DND-41 (cell line): ENCODE measurements at regions not wholly inside any gene's neighbourhood (a gene's known extent, or its start where the extent isn't known, plus 50 kb on each side); places are given as distances from the start of the nearest gene placed in this dataset.

Experiments
- ATAC-seq: fragments of 200-7000 bp; cut with Tn5 transposase; 3 replicates; pipeline ENCODE4 v1.9.1; 2021; ENCODE audit warnings: low read depth; ENCODE audit not compliant: insufficient read depth
- DNase-seq: peaks from one replicate; pipeline ENCODE4 v3.0.0-alpha.2; 2020
- H2AFZ ChIP-seq: 2 replicates; pipeline ENCODE4 v1.6.0; 2012; ENCODE audit warnings: low read depth, low read length
- H3K27ac ChIP-seq: 2 replicates; pipeline ENCODE4 v1.5.1; 2012; ENCODE audit warnings: low read length, inconsistent platforms
- H3K27me3 ChIP-seq: fragments of 200-600 bp; sonication (generic); 2 replicates; pipeline ENCODE4 v1.6.0; 2012; ENCODE audit warnings: low read length, mild to moderate bottlenecking, inconsistent platforms; ENCODE audit not compliant: insufficient read depth, poor library complexity
- H3K36me3 ChIP-seq: 2 replicates; pipeline ENCODE4 v1.5.1; 2012; ENCODE audit warnings: low read length, inconsistent platforms; ENCODE audit not compliant: insufficient read depth
- H3K4me1 ChIP-seq: 2 replicates; pipeline ENCODE4 v1.5.1; 2012; ENCODE audit warnings: mild to moderate bottlenecking, low read length; ENCODE audit not compliant: insufficient read depth
- H3K4me2 ChIP-seq: 2 replicates; pipeline ENCODE4 v1.6.0; 2012; ENCODE audit warnings: mild to moderate bottlenecking, moderate library complexity, low read length, inconsistent platforms; ENCODE audit not compliant: insufficient read depth
- H3K4me3 ChIP-seq, 2 experiments: fragments of 200-600 bp in 1 of 2; shearing (Covaris generic) in 1 of 2; 2 replicates each; pipeline ENCODE4 v1.5.1; 2012 to 2016; ENCODE audit warnings: inconsistent platforms in 2 of 2, low read length in 2 of 2, mild to moderate bottlenecking in 2 of 2, low read depth in 1 of 2, moderate library complexity in 1 of 2
- H3K79me2 ChIP-seq: 2 replicates; pipeline ENCODE4 v1.6.0; 2012; ENCODE audit warnings: low read length, inconsistent platforms; ENCODE audit not compliant: insufficient read depth
- H3K9ac ChIP-seq: 2 replicates; pipeline ENCODE4 v1.6.0; 2012; ENCODE audit warnings: low read depth, mild to moderate bottlenecking, inconsistent platforms, low read length, moderate library complexity
- H3K9me3 ChIP-seq: 2 replicates; pipeline ENCODE4 v1.5.1; 2012; ENCODE audit warnings: low read length, moderate library complexity, mild to moderate bottlenecking, inconsistent platforms; ENCODE audit not compliant: insufficient read depth, severe bottlenecking
- H4K20me1 ChIP-seq: 2 replicates; pipeline ENCODE4 v1.6.0; 2012; ENCODE audit warnings: low read length; ENCODE audit not compliant: insufficient read depth
- EZH2 ChIP-seq: IDR thresholded peaks from 3 replicates; pipeline ENCODE4 v1.6.1; 2012; ENCODE audit warnings: borderline replicate concordance, low read depth, mild to moderate bottlenecking, moderate library complexity, low read length, inconsistent platforms; ENCODE audit not compliant: severe bottlenecking
- TF ChIP-seq, protein P1 (sequence below): IDR thresholded peaks from 2 replicates; pipeline ENCODE4 v1.5.1; 2012; ENCODE audit warnings: borderline replicate concordance, low read length, moderate library complexity, mild to moderate bottlenecking; ENCODE audit not compliant: poor library complexity, severe bottlenecking; ENCODE audit errors: extremely low read depth

DNA sequence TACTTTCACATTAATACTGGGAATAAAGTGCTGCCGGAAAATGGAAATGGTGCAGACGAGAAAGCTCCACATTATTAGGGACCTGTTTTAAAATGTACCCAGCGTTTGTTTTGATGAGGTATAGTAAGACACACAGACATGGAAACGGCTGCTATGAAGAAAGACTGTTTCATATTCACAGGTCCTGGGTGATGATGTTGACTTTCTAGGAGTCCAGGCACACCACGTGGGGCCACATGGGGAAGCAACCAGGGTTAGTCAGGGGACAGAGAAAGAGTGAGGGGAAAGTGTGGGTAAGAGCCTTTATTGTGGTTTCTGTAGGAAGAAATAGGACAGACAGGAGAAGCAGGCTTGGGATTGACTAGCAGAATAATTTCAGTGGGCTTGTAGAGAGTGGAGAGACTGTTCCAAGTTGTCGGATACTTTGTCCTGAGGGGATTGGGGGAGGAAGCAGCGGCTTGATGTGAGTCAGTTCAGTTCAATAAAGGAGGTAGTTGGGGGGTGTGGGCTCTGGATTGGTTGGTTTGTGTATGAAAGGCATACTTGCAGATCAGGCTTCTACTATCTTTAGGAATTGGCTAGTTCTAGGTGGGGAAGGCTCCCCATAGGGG is 112.0 kb upstream of the MCHR2 start:
- no peak overlapping the region for H3K4me3 ChIP-seq
- no peak overlapping the region for H3K4me2 ChIP-seq
- no peaks in the 10 kb centered on the region for H3K27me3 ChIP-seq
- no peak overlapping the region for H3K9ac ChIP-seq
- ATAC-seq = no peak
- no peaks in the 10 kb centered on the region for H3K36me3 ChIP-seq
- H3K79me2 ChIP-seq = no peaks in the 10 kb centered on the region
- H3K4me1 ChIP-seq = peaks cover 10% of the 10 kb centered on the region
- no peak overlapping the region for H3K27ac ChIP-seq
- H2AFZ ChIP-seq = no peak overlapping the region
- H3K9me3 ChIP-seq = no peaks in the 10 kb centered on the region
- no peak for DNase-seq
- H4K20me1 ChIP-seq = no peaks in the 10 kb centered on the region
- TF ChIP-seq, protein P1, sequence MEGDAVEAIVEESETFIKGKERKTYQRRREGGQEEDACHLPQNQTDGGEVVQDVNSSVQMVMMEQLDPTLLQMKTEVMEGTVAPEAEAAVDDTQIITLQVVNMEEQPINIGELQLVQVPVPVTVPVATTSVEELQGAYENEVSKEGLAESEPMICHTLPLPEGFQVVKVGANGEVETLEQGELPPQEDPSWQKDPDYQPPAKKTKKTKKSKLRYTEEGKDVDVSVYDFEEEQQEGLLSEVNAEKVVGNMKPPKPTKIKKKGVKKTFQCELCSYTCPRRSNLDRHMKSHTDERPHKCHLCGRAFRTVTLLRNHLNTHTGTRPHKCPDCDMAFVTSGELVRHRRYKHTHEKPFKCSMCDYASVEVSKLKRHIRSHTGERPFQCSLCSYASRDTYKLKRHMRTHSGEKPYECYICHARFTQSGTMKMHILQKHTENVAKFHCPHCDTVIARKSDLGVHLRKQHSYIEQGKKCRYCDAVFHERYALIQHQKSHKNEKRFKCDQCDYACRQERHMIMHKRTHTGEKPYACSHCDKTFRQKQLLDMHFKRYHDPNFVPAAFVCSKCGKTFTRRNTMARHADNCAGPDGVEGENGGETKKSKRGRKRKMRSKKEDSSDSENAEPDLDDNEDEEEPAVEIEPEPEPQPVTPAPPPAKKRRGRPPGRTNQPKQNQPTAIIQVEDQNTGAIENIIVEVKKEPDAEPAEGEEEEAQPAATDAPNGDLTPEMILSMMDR = no peak
- no peak for TF ChIP-seq EZH2

GRCh38 chr6:100105138-100105537 is 111.1 kb upstream of the MCHR2 start:
- TF ChIP-seq EZH2 = no peak
- TF ChIP-seq, protein P1 = no peak
- no peak overlapping the region for H3K4me3 ChIP-seq
- H3K36me3 ChIP-seq = no peaks in the 10 kb centered on the region
- no peak overlapping the region for H3K27ac ChIP-seq
- no peaks in the 10 kb centered on the region for H3K9me3 ChIP-seq
- no peaks in the 10 kb centered on the region for H4K20me1 ChIP-seq
- no peak overlapping the region for H3K4me2 ChIP-seq
- no peak overlapping the region for H2AFZ ChIP-seq
- H3K4me1 ChIP-seq = peaks cover 10% of the 10 kb centered on the region
- H3K79me2 ChIP-seq = no peaks in the 10 kb centered on the region
- DNase-seq = no peak
- H3K9ac ChIP-seq = no peak overlapping the region
- no peak for ATAC-seq
- no peaks in the 10 kb centered on the region for H3K27me3 ChIP-seq

DNA sequence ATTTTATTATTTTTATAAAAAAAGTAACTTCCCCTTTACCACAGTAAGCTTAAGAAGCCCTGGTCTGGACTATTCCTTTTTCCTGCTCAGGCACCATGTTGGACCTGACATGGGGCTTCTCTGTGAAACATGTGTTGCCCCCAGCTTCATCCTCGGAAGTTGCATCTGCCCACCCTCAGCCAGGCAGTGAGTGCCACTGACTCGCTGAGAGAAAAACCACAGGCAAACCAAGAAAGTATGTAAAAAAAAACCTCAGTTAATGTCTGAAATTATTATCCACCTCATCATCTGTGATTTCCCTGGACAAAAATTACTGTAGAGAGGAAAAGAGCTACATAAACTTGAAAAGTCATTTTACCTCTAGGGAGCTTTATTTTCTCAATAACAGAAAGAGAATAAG is 109.9 kb upstream of the MCHR2 start:
- Histone ChIP-seq H3K36me3 (no peaks in the 10 kb centered on the region), H3K27me3 (no peaks in the 10 kb centered on the region), H3K9ac (no peak overlapping the region), H3K27ac (no peak overlapping the region), H2AFZ (no peak overlapping the region), H3K4me1 (peaks cover 10% of the 10 kb centered on the region), H3K9me3 (no peaks in the 10 kb centered on the region), H3K4me3 (no peak overlapping the region), H3K4me2 (no peak overlapping the region), H4K20me1 (no peaks in the 10 kb centered on the region), H3K79me2 (no peaks in the 10 kb centered on the region)
- ATAC-seq (0 out of 3 replicates have a peak, but pooled peaks have one; percentile 41), DNase-seq (no peak)
- no peak for TF ChIP-seq EZH2
- TF ChIP-seq, protein P1 = no peak
